CD1c-positive myeloid dendritic cell (primary cell): ENCODE measurements at regions not wholly inside any gene's neighbourhood (a gene's known extent, or its start where the extent isn't known, plus 50 kb on each side); places are given as distances from the start of the nearest gene placed in this dataset.

ENCODE experiments used
- DNase-seq: peaks from one replicate; pipeline ENCODE4 v3.0.0-alpha.2; 2016; ENCODE audit errors: extremely low spot score

DNA sequence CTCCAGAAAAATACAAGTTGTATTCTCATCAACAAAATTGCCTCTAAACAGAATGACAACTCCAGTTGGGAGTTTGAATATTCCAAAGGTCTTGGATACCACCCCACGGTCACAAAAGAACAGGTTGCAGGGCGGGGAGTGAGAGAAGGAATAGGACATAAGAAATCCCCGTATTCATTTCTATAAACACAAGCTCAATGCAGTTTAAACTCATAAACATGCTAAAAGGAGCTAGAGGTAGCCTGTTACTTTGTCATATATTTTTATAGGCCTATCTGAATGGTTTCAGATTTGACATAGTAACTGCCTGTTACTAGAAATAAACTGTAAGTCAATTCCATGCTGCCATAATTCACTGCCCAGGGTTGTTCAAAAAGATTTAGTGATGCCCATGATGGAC is 567.5 kb downstream of the BCL11A start:
- DNase-seq = no peak

DNA sequence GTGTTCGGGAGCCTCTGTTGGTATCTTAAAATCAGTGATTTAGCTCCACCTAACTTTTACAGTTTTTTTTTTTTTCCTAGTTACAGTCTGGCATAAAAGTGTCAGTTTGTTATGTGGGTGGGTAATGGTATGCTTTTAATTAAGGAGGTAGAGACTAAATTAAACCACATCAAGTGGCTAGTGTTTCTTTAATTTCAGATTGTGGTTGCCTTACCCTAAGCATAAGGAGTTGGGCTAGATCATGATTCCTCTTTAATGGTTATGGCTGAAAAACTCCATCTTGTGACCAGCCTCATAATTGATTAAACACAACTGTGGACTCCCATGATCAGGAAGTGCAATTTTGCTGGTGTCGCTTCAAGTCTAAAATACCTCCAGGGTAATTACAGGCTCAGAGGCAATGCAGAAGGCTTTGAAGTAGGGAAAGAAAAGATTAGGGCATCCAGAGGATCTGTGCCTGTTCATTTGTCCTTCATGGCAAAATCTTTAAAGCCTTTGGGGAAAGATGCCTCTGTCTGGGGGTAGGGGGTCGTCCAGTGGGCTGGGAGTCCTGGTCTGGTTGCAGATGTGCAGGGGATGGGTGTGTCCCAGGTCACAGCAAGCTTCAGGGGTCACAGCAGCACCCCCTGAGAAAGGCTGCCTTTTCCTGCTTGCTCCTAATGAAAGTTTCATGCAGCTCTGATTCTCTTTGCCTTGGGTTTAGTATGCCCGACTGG is 579.2 kb downstream of the BCL11A start:
- no peak for DNase-seq

DNA sequence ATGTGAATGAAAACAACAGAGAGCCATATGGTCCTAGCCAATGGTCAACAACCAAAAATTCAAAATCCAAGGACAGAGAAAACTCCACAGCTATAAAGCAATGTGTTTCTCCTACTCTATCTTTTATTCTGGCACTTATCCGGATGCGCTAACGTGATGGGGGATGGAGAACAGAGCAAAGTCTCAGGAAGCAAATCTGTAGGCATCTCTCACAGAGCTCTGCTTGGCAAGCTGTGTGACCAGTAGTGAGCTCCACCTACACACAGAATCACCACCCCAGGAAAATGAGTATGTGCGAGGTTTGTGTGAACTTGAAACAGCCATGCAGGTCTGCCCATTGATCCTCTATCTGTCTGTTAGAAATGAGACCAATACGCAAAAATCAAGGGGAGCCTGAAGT is 584.3 kb downstream of the BCL11A start:
- no peak for DNase-seq

- no peak for DNase-seq
These were observed 585.0 kb downstream of the BCL11A start for GRCh38 chr2:59968441-59968840.

DNA sequence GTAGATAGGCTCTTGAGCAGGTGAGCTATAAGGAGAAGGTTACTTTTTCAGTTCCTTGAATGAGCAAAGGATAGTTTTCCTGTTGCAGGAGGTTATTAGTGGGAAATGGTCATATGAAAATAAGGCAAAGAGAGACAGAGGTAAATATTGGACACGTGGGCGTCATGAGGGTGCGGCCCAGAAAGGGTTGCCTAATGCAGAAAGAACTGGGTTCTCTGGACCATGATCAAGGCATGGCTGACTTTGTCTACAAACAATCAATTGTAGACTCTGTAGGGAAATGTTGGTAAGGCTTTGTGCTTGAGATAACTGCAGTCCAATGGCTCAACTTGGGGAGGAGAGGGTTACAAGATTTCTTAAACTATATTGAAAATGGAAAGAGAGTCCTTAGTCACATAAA is 585.8 kb downstream of the BCL11A start:
- no peak for DNase-seq

- DNase-seq = no peak
These were observed 590.3 kb downstream of the BCL11A start for GRCh38 chr2:59963157-59963556.

- no peak for DNase-seq
These were observed 591.7 kb downstream of the BCL11A start for GRCh38 chr2:59961746-59962145.

DNA sequence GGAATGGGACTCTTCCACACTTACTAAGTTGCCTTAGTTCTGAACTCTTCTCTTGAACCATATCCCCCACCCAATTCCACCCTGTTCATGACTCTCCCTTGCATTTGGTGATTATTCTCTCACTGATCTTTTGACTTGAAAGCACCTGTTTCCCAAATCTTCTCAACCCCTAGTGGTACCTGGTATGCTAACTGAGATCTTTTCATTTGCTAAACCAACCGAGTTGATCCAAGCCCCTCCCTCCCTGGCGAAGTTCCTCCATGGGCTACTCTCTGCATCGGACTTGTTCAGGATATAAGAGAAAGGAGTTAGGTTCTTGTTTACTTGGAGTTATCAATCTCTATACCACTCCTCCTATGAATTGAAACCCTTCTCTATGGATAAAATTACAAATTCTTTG is 593.5 kb downstream of the BCL11A start:
- no peak for DNase-seq

GRCh38 chr2:59957504-59957903 is 596.0 kb downstream of the BCL11A start:
- no peak for DNase-seq

DNA sequence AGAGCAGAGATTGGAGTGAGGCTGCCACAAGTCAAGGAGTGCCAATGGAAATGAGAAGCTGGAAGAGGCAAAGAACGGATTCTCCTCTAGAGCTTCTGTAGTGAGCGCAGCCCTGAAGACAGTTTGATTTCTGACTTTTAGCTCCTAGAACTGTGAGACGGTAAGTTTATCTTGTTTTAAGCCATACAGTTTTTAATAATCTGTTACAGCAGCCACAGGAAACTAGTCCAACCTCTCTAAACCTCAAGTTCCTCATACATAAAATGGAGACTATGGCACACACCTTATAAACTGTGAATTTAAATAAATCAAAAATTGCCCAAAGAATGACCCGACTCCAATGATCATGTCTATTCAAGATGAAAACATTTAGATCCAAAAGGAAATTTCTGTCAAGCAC is 596.5 kb downstream of the BCL11A start:
- DNase-seq = no peak

DNA sequence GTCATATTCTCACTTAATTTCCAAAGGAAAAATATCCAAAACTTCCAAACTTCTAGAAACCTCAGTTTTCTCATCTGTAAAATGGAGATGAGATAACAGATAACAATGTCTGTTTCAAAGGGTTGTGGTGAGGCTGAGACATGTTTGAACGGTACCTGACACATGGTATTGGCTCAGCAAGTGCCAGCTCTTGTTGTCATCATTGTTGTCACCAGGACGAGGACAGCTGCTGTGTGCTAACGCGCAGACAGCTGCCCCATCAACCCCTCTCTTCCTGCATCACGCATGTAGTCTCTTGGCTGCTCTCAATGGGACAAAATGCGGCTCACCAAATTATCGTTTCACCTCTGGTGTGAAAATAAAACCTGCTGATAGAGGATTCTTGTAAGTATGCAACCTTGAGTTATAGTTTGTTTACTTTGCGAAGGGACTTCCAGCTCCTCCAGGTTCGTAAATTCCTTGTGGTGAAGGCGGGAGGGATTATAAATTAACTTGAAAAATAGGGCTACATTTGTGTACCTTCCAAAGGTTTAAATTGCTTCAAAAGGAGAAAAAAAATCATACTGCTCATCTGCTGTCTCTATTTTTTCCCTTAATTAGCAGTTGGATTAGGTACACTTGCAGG is 605.4 kb downstream of the BCL11A start:
- no peak for DNase-seq

GRCh38 chr2:59947209-59947608 is 606.2 kb downstream of the BCL11A start:
- DNase-seq = no peak

GRCh38 chr2:59939236-59939635 is 614.2 kb downstream of the BCL11A start:
- no peak for DNase-seq

- DNase-seq = no peak
These were observed 615.3 kb downstream of the BCL11A start for GRCh38 chr2:59938181-59938580.

DNA sequence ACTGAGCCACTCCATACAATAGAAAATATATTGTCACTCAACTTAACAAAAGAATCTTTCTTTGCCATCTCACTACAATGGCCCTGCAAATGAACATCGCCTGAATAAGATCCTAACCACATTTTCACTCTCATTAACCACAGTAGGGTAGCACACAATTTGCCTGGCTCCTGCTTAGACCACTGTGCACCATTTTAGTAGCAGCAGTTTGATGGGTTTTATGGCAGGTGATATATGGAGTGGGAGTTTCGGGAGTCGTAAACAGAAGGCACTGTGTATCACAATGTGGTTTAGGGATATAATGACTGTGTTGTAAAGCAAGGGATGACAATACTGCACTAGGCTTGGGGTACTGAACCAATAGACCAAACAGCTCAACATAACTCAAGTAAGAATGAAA is 617.4 kb downstream of the BCL11A start:
- DNase-seq = no peak

DNA sequence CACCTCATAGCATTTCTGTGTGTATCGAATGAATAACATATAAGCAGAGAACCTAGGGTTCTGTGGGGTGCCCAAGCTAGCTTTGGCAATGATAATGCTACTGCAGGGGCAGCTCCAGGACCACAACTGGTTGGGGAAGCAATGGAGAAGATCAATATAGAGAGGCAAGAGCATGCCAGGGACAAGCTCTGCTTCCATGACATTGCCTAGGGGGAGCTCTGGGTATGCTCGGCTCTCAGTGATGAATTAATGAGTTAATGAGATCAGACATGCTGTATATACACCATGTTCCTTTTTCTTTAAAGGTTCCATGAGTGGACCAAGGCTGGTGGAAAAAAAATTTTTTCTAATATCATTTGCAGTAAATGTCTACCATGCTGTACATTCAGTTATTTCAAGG is 618.4 kb downstream of the BCL11A start:
- DNase-seq = no peak

GRCh38 chr2:59933948-59934347 is 619.5 kb downstream of the BCL11A start:
- no peak for DNase-seq

- DNase-seq = no peak
These were observed 621.1 kb downstream of the BCL11A start for GRCh38 chr2:59932341-59932740.

DNA sequence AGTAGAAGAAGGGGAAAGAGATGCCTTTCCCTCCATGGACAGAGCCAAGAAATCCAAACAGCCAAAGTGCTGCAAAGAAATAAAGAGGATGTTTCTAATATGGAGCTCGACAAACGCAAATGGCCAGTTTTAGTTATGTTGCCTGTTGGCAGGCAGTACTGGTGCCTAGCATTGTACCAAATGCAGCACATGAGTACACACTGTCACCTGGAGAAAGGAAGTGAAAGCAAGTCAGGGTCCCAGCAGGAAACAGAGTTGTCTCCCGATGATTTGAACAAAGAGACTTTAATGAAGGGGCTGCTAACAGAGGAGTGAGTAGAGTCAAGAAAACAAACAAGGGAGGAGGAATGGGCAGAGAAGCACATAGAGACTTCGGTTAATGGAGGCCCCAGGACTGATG is 623.0 kb downstream of the BCL11A start:
- no peak for DNase-seq

- no peak for DNase-seq
These were observed 626.7 kb downstream of the BCL11A start for GRCh38 chr2:59926731-59927130.

GRCh38 chr2:59925321-59925720 is 628.1 kb downstream of the BCL11A start:
- DNase-seq = no peak

DNA sequence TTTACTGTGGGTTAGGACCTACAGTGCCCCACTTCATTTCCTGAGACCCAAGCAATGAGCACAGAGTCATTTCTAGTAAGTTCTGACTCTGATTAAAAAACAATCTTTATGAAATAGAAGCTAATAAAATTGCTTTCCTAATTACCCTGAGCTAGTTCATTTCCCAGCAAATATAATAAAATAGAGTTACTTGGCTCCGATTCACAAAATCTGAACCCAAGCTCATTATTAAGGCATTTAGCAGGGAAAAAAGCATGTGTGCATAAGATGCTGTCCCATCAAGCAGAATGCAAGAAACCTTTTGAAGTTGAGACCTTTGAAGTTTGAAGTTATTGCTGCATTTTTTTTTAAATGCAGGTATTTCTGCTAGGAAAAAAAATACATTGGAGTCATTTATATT is 629.1 kb downstream of the BCL11A start:
- DNase-seq = no peak

DNA sequence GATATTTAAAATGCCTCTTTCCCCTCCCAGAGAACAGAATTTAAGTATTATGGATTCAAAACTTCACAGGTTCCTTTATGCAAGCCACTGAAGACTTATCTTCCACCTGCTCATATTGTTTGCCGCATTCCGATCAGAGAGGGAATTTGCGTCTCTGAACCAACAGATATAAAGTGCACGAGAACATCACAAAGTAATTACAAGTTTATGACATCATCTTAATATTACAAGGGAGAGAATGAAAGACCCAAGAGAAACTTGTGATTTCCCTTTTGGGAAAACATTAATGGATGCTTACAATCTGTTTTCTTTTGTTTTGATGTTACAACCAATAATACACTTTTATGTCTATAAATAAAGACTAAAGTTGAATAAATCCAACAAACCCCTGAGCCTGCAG is 631.0 kb downstream of the BCL11A start:
- no peak for DNase-seq

- DNase-seq = no peak
These were observed 631.7 kb downstream of the BCL11A start for GRCh38 chr2:59921743-59922142.
